GM18858 (cell line): ENCODE measurements at regions not wholly inside any gene's neighbourhood (a gene's known extent, or its start where the extent isn't known, plus 50 kb on each side); places are given as distances from the start of the nearest gene placed in this dataset.
"Not testable (repeated sequence)": the region's sequence is repeated elsewhere in the genome, so short reads cannot be mapped to it uniquely, and the experiment has no call there.

Experiments used
- ATAC-seq: cut with Tn5 transposase; IDR thresholded peaks from one replicate; pipeline ENCODE4 v1.9.1; 2021; ENCODE audit not compliant: unreplicated experiment

GRCh38 chr11:22567759-22568158 is 57.9 kb downstream of the FANCF start:
- ATAC-seq: no peak

DNA sequence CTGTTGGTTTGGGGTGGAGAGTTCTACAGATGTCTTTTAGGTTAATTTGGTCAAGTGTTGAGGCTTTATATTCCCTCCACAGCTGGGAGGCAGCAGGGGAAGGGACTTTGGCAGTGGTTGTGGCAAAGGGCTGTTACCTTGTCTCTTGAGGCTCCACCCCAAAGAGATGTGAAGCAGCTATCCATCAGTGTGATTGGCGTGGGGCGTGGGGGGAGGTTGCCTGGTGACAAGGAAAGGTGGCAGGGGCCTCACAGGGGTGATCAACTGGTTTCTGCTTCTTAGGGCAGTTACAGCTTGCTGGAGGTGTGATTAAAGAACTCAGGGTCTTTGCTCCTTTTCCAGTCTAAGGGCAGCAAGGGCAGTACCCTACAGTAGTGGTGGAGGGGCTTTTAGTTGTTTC is 59.3 kb downstream of the FANCF start:
- no peak for ATAC-seq

- no peak for ATAC-seq
These were observed 64.3 kb downstream of the FANCF start for GRCh38 chr11:22561283-22561682.

DNA sequence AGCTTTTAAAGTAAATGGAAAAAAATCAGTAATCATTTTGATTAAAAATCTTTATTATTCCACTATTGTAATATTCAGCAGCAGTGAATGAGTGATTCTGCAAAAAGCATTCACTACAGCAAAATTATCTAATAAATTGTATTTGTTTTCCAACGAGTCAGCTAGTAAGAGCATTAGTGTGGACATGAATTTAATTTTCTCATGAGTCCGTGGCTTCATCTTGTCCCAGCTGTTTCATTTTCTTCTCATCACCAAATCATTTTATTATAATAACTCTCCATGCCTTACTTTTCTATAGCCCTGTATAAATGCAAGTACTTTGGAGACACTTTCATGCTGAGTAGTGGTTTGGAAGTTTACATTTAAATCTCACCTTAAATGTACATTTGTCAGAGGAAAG is 66.2 kb downstream of the FANCF start:
- no peak for ATAC-seq

- ATAC-seq: no peak
These were observed 67.0 kb downstream of the FANCF start for GRCh38 chr11:22558664-22559063.

GRCh38 chr11:22556381-22556780 is 69.2 kb downstream of the FANCF start:
- no peak for ATAC-seq

- no peak for ATAC-seq
These were observed 69.7 kb downstream of the FANCF start for GRCh38 chr11:22555881-22556280.

- peak; percentile 94 for ATAC-seq
These were observed 71.4 kb downstream of the FANCF start for GRCh38 chr11:22554221-22554620.

GRCh38 chr11:22552885-22553284 is 72.7 kb downstream of the FANCF start:
- no peak for ATAC-seq

GRCh38 chr11:22546746-22547145 is 78.9 kb downstream of the FANCF start:
- ATAC-seq: no peak

- no peak for ATAC-seq
These were observed 82.4 kb downstream of the FANCF start for GRCh38 chr11:22543261-22543660.

- ATAC-seq: no peak
These were observed 85.8 kb downstream of the FANCF start for GRCh38 chr11:22539821-22540256.

- ATAC-seq: no peak
These were observed 89.6 kb downstream of the FANCF start for GRCh38 chr11:22536071-22536470.

DNA sequence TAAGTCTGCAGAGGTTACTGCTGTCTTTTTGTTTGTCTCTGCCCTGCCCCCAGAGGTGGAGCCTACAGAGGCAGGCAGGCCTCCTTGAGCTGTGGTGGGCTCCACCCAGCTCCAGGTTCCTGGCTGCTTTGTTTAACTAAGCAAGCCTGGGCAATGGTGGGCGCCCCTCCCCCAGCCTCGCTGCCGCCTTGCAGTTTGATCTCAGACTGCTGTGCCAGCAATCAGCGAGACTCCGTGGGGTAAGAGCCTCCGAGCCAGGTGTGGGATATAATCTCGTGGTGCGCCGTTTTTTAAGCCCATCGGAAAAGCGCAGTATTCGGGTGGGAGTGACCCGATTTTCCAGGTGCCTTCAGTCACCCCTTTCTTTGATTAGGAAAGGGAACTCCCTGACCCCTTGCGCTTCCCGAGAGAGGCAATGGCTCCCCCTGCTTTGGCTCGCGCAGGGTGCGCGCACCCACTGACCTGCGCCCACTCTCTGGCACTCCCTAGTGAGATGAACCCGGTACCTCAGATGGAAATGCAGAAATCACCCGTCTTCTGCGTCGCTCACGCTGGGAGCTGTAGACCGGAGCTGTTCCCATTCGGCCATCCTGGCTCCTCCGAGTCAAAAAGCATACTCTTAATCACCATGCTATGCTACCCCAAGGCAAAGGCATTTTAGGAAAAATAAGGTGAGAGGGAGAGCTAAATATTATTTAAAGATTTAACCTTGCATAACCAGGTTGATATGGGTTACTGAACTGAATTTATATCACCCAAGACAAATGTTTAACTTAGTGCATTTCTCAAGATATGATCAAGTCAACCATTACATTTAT is 96.8 kb downstream of the FANCF start:
- ATAC-seq: not testable (repeated sequence)

DNA sequence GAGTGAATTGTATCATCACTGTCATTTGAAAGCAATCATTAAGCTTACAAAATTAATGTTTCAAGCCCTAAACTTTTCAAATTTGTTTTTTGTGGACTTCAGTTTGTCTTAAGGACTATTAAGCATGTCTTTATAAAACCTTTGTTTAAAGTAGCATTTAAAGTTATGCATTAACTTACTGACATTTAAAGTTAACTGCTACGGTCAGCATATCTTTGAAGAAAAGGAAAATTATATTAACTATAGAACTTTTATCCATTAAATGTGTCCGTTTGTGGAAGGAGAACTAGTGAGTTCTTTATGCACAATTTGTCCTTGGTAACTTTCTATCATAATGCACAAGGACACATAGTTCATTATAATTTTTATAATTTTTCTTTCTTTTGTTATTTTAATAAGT is 103.4 kb downstream of the FANCF start:
- no peak for ATAC-seq

DNA sequence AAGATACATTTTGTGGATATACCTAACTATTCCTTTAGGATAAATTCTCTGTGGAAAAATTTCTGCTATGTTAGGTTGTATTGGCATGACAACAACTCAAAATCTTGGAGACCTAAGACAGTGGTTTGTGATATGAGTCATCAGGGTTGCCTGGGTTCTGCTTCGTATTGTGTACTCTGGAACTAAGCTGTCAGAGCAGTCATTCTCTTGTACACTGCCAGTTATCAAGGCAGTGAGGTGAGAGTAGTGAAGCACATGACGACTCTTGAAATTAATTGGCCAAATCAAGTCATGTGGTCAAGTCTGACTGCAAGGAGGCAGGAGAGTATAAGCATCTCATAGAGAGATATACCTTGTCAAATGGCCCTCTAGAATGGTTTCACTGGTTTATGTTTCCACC is 104.4 kb downstream of the FANCF start:
- peak; percentile 87 for ATAC-seq

DNA sequence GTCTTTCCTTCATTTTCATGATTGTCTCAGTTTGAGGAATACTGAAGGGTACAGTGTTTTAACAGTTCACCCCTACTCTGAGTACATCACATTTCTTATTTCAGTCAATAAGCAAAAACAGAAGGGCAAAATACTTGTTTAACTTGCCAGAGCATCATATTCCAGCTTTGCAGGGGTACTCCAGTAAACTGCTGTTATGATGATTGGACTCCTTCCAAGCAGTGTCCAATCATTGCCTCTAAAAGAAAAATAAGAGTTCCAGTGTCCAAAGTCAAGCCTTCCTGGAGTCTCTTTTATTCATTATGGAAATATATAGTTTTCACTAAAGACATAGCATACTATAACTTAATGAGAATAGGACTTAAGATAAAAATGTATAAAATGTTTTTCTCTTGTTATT is 105.1 kb downstream of the FANCF start:
- ATAC-seq: no peak

- ATAC-seq: not testable (repeated sequence)
These were observed 107.3 kb downstream of the FANCF start for GRCh38 chr11:22518344-22518743.

DNA sequence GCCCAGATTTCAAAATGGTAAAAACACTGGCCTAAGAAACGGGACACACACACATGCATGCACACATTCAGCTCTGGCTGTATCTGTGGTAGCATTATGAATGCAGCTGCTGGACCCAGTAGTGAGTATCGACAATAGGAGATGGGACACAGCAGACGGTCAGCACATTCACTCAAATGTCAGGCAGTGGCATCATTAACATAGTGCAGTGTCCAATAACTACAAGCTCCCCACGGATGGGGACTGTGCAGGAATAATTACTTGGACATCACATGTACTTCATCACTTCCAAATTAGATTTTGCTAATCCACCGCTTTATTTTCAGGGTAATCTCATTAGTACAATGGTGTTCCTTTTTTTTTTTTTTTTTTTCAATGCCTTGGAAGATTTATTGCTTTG is 109.5 kb downstream of the FANCF start:
- ATAC-seq: no peak

- ATAC-seq: no peak
These were observed 113.2 kb downstream of the FANCF start for GRCh38 chr11:22512457-22512856.

GRCh38 chr11:22510741-22511140 is 114.9 kb downstream of the FANCF start:
- ATAC-seq: no peak

- no peak for ATAC-seq
These were observed 115.6 kb downstream of the FANCF start for GRCh38 chr11:22510010-22510409.

GRCh38 chr11:22508665-22509064 is 117.0 kb downstream of the FANCF start:
- ATAC-seq: no peak
